22Rv1 (cell line): ENCODE measurements at regions not wholly inside any gene's neighbourhood (a gene's known extent, or its start where the extent isn't known, plus 50 kb on each side); places are given as distances from the start of the nearest gene placed in this dataset.

Experiments
- H3K27ac ChIP-seq: fragments of 450-650 bp; 2 replicates; pipeline ENCODE4 v1.5.1; 2017
- ZFX ChIP-seq: fragments of 450-650 bp; IDR thresholded peaks from 2 replicates; pipeline ENCODE4 v1.6.1; 2017; ENCODE audit warnings: antibody characterized with exemption, borderline replicate concordance
- TF ChIP-seq, protein P1 (sequence below): fragments of 450-650 bp; IDR thresholded peaks from 2 replicates; pipeline ENCODE4 v1.5.1; 2017; ENCODE audit warnings: mild to moderate bottlenecking

DNA sequence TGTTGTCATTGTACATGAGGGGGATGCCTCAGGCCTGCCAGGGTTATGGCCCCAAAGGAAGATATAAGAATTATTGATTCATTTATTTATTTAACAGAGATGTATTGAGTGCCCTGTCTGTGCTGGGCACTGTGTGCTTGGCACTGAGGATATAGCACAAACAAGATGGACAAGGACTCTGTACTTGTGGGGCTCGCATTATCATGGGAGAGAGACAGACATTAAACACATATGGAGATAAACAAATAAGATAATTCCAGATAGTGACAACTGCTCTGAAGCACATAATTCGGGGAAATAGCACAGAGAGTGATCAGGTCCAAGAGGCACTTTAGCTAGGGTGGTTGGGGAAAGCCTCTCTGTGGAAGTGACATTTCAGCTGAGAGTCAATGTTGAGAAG, 119.8 kb upstream of the ARHGAP20 start:
- TF ChIP-seq, protein P1, sequence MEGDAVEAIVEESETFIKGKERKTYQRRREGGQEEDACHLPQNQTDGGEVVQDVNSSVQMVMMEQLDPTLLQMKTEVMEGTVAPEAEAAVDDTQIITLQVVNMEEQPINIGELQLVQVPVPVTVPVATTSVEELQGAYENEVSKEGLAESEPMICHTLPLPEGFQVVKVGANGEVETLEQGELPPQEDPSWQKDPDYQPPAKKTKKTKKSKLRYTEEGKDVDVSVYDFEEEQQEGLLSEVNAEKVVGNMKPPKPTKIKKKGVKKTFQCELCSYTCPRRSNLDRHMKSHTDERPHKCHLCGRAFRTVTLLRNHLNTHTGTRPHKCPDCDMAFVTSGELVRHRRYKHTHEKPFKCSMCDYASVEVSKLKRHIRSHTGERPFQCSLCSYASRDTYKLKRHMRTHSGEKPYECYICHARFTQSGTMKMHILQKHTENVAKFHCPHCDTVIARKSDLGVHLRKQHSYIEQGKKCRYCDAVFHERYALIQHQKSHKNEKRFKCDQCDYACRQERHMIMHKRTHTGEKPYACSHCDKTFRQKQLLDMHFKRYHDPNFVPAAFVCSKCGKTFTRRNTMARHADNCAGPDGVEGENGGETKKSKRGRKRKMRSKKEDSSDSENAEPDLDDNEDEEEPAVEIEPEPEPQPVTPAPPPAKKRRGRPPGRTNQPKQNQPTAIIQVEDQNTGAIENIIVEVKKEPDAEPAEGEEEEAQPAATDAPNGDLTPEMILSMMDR, result no peak
- no peak overlapping the region for H3K27ac ChIP-seq

DNA sequence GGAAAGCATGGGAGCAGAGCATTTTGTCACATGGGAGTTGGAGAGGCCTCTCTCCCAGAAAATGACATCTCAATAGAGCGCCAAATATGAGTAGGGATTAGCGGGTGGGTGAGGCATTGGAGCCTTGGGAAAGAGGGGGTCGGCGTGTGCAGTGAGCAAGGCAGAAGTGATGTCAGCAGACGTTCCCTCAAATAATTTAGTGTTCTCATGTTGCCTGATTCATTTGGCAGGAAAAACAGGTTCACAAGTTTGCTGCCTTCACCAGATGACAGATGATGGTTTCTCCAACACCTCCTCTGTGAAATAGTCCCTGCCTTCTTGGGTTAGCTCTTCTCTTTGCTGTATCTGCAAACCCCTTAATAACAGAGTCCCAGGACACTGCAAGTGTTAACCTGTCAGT, 118.5 kb upstream of the ARHGAP20 start:
- no peak overlapping the region for H3K27ac ChIP-seq
- TF ChIP-seq, protein P1, result no peak
- TF ChIP-seq ZFX, result no peak

DNA sequence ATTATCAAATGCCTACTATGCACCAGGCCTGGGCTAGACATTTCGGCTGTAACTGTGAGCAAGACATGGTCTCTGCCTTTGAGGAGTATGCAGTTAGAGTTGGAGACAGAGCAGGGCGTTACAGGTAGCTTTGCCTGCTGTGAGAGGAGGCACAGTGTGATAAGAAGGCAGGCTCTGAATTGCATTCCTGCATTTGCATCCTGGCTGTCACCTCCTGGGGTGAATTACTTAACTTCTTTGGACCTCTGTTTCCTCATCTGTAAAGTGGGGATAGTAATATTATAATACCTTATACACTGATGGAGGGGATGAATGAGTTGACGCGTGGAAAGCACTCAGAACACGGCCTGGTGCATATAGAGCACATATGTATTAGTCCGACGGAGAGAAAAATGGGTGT, 118.1 kb upstream of the ARHGAP20 start:
- no peak for TF ChIP-seq ZFX
- TF ChIP-seq, protein P1, result no peak

DNA sequence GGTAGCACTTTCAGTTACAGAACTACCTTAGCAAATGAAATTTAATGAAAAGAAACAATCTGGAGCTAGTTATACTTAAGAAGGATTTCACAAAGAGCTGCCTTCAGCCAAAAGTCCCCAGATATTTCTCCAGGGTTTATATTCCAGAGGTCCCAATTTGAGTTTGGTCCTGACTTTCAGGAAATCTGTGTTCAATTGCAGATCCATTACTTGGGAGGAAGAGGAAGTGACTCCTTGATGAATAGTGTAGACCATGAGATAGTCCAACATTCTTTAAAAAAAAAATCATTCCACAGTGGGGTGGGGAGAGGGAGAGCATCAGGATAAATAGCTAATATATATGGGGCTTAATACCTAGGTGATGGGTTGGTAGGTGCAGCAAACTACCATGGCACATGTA, 117.6 kb upstream of the ARHGAP20 start:
- no peak overlapping the region for H3K27ac ChIP-seq
- TF ChIP-seq ZFX, result no peak

More for the DNA sequence above, 118.1 kb upstream of the ARHGAP20 start:
- H3K27ac ChIP-seq, result no peak overlapping the region

DNA sequence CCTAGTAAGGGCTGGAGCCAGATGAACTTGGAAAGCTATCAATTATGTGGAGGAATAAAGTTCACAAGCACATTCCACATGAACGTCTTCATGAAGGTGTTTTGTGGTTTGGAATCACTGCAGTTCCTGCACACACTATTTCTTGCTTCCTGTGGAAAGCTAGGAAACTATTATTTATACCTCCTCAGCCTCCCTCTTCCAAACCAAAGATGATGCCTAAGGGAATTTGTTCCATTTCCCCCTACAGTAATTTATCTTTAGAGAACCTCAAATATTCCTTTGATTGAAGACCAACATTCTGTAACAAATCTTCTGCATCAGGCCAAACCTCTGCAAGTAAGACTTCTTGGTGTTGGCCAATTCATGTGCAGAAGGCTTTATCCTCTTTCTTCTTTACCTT, 115.8 kb upstream of the ARHGAP20 start:
- TF ChIP-seq, protein P1, result no peak
- no peak for TF ChIP-seq ZFX
- H3K27ac ChIP-seq, result no peak overlapping the region

DNA sequence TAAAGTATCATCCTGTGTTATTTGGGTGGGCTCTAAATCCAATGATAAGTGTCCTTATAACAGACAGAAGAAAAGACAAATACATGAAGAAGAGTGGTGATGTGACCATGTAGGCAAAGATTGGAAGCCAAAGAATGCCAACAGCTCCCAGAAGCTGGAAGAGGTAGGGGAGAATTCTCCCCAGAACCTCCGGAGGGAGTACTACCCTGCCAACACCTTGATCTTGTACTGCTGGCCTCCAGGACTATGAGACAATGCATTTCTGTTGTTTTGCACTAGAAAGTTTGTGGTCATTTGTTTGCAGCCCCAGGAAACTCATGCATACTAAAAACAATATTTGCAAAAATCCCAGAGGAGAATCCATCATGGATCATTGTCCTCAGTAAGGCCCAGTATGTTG, 115.0 kb upstream of the ARHGAP20 start:
- TF ChIP-seq, protein P1, result no peak
- no peak for TF ChIP-seq ZFX
- H3K27ac ChIP-seq, result no peak overlapping the region

DNA sequence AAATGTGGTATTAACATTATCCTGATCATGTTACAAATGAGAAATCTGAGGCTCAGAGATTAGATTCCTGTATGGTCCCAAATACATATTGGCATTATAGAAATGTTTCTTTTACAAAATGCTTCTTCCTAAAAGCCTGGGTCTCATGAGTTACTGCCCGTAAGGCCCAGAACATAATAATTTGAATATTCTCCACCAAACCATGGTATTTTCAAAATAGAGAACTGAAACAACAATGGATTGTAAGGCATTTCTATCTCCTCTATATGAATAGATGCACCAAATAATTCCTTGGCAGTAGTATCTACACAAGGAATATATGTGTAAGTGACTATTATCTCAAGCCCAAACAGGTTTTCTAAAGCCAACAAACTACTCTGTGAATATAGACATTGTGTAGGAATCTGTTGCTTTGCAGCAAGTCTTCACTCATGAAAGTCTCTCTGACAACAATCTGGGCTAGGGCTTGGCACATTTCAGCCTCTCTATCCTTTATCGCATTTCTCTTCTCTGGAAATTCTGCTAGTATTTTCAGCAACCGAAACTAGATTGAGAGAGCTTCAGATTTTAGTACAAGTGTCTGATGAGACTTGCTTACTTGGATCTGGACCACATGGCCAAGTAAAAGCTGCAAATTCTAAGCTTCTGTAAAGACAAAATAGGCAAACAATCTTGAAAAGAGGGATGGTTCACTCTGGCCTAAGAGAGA, 112.8 kb upstream of the ARHGAP20 start:
- TF ChIP-seq, protein P1, result no peak
- TF ChIP-seq ZFX, result no peak
- no peak overlapping the region for H3K27ac ChIP-seq
